HL-60 (cell line): ENCODE measurements at regions not wholly inside any gene's neighbourhood (a gene's known extent, or its start where the extent isn't known, plus 50 kb on each side); places are given as distances from the start of the nearest gene placed in this dataset.

Experiments
- DNase-seq, 2 experiments: peaks; one replicate each; pipeline ENCODE4 v3.0.0-alpha.2; 2010 to 2020; ENCODE audit warnings: low read depth in 1 of 2, low spot score in 1 of 2
- H3K27ac ChIP-seq: fragments of 250-450 bp; sonication (Bioruptor Pico); replicated peaks from 2 replicates; pipeline ENCODE4 v1.5.1; 2020; ENCODE audit warnings: mild to moderate bottlenecking, moderate library complexity
- H3K27me3 ChIP-seq: fragments of 250-450 bp; sonication (Bioruptor Pico); 2 replicates; pipeline ENCODE4 v1.5.1; 2021; ENCODE audit warnings: mild to moderate bottlenecking, moderate library complexity; ENCODE audit not compliant: insufficient read depth, poor library complexity, severe bottlenecking
- H3K4me3 ChIP-seq: replicated peaks from 2 replicates; pipeline ENCODE4 v1.5.1; 2011; ENCODE audit warnings: mild to moderate bottlenecking, control low read depth, low read length; ENCODE audit not compliant: insufficient read depth
- CTCF ChIP-seq: IDR thresholded peaks from one replicate; pipeline ENCODE4 v1.5.1; 2011; ENCODE audit warnings: low read length, control low read depth, inconsistent platforms; ENCODE audit not compliant: insufficient read depth
- GABPA ChIP-seq: IDR thresholded peaks from 2 replicates; pipeline ENCODE4 v1.6.1; 2012; ENCODE audit warnings: low read depth
- POLR2AphosphoS5 ChIP-seq: IDR thresholded peaks from 2 replicates; pipeline ENCODE4 v1.6.1; 2012; ENCODE audit warnings: low read depth
- REST ChIP-seq: IDR thresholded peaks from 2 replicates; pipeline ENCODE4 v1.6.1; 2012; ENCODE audit warnings: low read depth; ENCODE audit not compliant: insufficient replicate concordance
- SPI1 ChIP-seq: IDR thresholded peaks from 2 replicates; pipeline ENCODE4 v1.6.1; 2012; ENCODE audit warnings: low read depth, mild to moderate bottlenecking, borderline replicate concordance

- TF ChIP-seq POLR2AphosphoS5, result no peak
- TF ChIP-seq SPI1, result no peak
- no peak for DNase-seq
- no peaks in the 10 kb centered on the region for H3K27me3 ChIP-seq
- H3K27ac ChIP-seq, result no peak overlapping the region
- no peak overlapping the region for H3K4me3 ChIP-seq
Measured at GRCh38 chr3:6260551-6261191, 600.2 kb upstream of the GRM7 start.

GRCh38 chr3:6262010-6262409 is 598.9 kb upstream of the GRM7 start:
- no peak overlapping the region for H3K27ac ChIP-seq
- no peaks in the 10 kb centered on the region for H3K27me3 ChIP-seq
- TF ChIP-seq SPI1 (no peak), POLR2AphosphoS5 (no peak), GABPA (no peak), REST (no peak), CTCF (no peak)
- DNase-seq, result no peak
- no peak overlapping the region for H3K4me3 ChIP-seq

DNA sequence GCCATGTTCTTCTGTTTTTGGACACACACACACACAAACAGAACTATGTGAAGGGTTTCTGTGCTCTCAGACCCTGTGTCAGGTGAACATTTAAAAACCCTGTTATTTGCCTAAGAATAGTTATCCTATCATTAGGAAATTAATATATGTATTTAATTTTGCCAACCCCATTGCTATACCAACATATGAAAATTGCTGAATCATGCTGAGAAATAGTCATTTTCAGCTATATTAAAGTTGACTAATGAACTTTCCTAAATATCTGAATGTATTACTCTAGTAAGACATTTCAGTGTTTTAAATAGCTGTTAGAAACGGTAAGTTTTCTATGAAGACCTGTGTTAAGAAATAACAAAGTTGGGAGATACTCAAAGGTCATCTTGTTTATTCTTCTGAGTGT is 596.9 kb upstream of the GRM7 start:
- DNase-seq, result no peak
- TF ChIP-seq POLR2AphosphoS5, result no peak
- no peak for TF ChIP-seq REST
- TF ChIP-seq GABPA, result no peak
- TF ChIP-seq SPI1, result no peak
- no peak for TF ChIP-seq CTCF
- Histone ChIP-seq H3K27me3 (no peaks in the 10 kb centered on the region), H3K27ac (no peak overlapping the region), H3K4me3 (no peak overlapping the region)

DNA sequence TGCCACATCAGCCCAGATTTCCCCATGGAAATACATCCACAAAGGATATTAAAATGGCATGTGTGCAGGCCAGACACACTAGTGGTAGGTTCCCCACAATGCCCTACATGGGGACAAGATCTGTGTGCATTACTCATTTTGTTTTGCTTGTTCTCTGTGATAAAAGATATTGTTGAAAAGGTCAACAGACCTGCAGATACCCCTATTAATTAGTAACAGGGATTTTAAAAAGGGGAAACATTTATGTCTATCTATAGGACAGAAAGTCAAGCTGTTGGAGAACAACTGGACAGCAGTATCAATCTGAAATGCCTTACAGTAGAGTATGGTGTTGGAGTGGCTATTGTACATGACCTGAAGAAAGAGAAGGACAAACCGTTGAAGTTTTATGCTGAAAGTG is 596.0 kb upstream of the GRM7 start:
- no peaks in the 10 kb centered on the region for H3K27me3 ChIP-seq
- H3K4me3 ChIP-seq, result no peak overlapping the region
- H3K27ac ChIP-seq, result no peak overlapping the region
- DNase-seq, result no peak
- TF ChIP-seq GABPA (no peak), REST (no peak), SPI1 (no peak), POLR2AphosphoS5 (no peak), CTCF (no peak)
